Subcutaneous abdominal adipose tissue (tissue), 5 donors: ENCODE measurements at regions not wholly inside any gene's neighbourhood (a gene's known extent, or its start where the extent isn't known, plus 50 kb on each side); places are given as distances from the start of the nearest gene placed in this dataset.

Experiments
- H3K27ac ChIP-seq: one replicate; pipeline ENCODE4 v1.7.0; 2013; ENCODE audit warnings: low read depth, mild to moderate bottlenecking, inconsistent platforms, low read length, moderate library complexity
- H3K27me3 ChIP-seq, 5 donors: one replicate each; pipeline ENCODE4 v1.7.0; 2013; ENCODE audit warnings: low read length in 5 of 5, inconsistent platforms in 1 of 5; ENCODE audit not compliant: control insufficient read depth in 5 of 5, insufficient read depth in 4 of 5
- H3K36me3 ChIP-seq, 5 donors: one replicate each; pipeline ENCODE4 v1.7.0; 2013; ENCODE audit warnings: low read length in 5 of 5; ENCODE audit not compliant: control insufficient read depth in 5 of 5, insufficient read depth in 5 of 5
- H3K4me1 ChIP-seq, 5 donors: one replicate each; pipeline ENCODE4 v1.7.0; 2013; ENCODE audit warnings: low read length in 5 of 5, mild to moderate bottlenecking in 3 of 5, moderate library complexity in 1 of 5; ENCODE audit not compliant: control insufficient read depth in 5 of 5, insufficient read depth in 5 of 5
- H3K4me3 ChIP-seq, 5 donors: one replicate each; pipeline ENCODE4 v1.7.0; 2013; ENCODE audit warnings: low read length in 5 of 5, low read depth in 1 of 5
- H3K9ac ChIP-seq, 5 donors: one replicate each; pipeline ENCODE4 v1.7.0; 2013; ENCODE audit warnings: low read length in 5 of 5, mild to moderate bottlenecking in 4 of 5, moderate library complexity in 3 of 5
- H3K9me3 ChIP-seq, 5 donors: one replicate each; pipeline ENCODE4 v1.7.0; 2013; ENCODE audit warnings: low read length in 5 of 5; ENCODE audit not compliant: control insufficient read depth in 5 of 5
- donor health status: healthy.
- donor health status: healthy.
- donor health status: healthy.
- donor health status: healthy.
- donor health status: healthy.

DNA sequence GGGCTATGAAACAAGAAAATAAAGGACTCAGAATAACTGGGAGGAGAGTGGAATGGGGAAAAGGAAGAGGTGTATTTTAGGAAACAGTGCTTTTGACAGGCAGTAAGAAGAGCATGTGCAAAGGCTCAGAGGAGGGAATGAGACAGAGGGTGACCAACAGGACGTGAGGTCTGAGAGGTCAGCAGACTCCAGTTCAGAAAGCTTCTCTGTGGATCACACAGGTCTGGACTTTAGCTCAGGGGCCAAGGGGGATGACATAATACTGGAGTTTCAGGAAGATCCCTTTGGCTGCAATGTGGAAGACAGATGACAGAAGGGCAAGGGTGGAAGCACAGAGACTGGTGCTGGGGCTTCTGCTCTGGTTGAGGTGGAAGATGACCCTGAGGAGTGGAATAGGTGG, 489.9 kb upstream of the CDH5 start:
- no peak overlapping the region for H3K9ac ChIP-seq
- H3K27me3 ChIP-seq, result no peaks in the 10 kb centered on the region
- H3K4me1 ChIP-seq, result no peaks in the 10 kb centered on the region
- H3K4me3 ChIP-seq, result no peak overlapping the region
- H3K36me3 ChIP-seq, result no peaks in the 10 kb centered on the region
- H3K27ac ChIP-seq, result no peak overlapping the region
- peaks cover 0 to 3% (median 0%) of the 10 kb centered on the region in 5 donors for H3K9me3 ChIP-seq

DNA sequence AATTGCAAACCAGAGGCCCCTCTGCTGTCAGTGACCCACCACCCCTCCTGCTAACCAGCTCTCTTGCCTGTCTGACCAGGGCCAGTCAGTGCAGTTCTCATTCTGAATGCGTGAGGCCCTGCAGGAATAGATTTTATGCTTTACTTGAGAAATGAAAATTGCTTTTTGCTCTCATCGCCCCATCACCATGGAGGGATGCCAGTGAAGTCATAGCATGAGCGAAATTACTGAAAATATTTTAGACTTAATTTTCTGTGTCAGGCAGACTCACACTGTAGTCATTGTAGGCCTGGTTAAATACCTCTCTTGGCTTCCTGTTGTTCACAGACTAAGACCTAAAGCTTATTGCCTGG, 490.5 kb upstream of the CDH5 start:
- H3K4me3 ChIP-seq, result no peak overlapping the region
- no peaks in the 10 kb centered on the region for H3K36me3 ChIP-seq
- H3K27ac ChIP-seq, result no peak overlapping the region
- no peak overlapping the region for H3K9ac ChIP-seq
- no peaks in the 10 kb centered on the region for H3K4me1 ChIP-seq
- H3K27me3 ChIP-seq, result no peaks in the 10 kb centered on the region
- H3K9me3 ChIP-seq, result no peaks in the 10 kb centered on the region

DNA sequence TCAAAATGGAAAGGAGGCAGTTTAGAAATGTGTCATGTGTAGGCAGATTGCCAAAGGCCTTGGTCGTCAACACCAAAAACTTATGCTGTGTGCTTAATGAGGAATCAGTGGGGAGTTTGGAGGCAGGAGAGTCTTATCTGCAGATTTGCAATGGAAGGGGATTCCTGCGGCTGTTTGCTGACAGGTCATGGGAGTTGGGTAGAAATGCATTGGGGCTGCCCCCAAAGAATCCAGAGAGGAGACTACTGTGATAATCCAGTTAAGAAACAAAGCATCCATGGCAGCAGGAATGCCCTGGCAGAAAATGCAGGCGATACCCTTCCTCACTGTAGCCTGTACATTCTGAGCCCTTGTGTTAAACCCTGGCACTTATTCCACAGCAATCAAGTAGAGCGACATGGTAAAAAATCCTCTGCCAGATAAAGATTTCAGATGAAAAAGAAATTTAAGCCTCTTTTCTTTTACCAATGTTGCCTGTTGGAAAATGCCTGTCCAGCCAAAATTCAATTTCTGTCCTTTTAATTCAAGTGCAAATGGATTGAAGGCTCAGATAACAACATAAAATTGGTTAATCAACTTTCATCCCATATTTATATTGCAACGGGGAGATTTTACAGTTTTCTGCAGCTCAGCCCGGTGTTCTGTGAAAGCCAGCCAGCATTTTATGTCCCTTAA, 491.0 kb upstream of the CDH5 start:
- Histone ChIP-seq H3K27ac (no peak overlapping the region), H3K9me3 (no peaks in the 10 kb centered on the region), H3K27me3 (no peaks in the 10 kb centered on the region), H3K36me3 (no peaks in the 10 kb centered on the region), H3K4me1 (no peaks in the 10 kb centered on the region), H3K9ac (no peak overlapping the region), H3K4me3 (no peak overlapping the region)

DNA sequence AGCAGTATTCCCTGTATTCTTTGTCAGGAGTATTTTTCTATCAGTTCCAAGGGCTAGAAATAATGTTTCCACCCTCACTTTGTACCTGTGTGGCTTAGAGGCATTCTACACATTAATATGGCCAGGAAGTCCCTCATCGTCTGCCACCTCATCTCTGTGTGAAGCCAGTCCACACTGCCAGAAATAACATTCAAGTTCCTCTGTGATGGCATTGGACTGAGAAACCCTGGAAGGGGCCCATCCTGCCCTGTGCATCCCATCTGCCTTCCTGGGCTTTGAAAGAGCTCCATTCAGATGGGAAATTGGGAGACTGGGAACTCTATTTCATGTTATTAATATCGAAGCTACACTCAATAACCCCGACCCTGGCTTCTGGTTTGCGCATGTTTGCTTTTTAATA, 497.2 kb upstream of the CDH5 start:
- Histone ChIP-seq H3K9me3 (peaks cover 0 to 6% (median 5%) of the 10 kb centered on the region in 5 donors), H3K4me1 (no peaks in the 10 kb centered on the region), H3K4me3 (no peak overlapping the region), H3K36me3 (no peaks in the 10 kb centered on the region), H3K27ac (no peak overlapping the region), H3K9ac (no peak overlapping the region), H3K27me3 (peaks cover 0 to 2% (median 0%) of the 10 kb centered on the region in 5 donors)

DNA sequence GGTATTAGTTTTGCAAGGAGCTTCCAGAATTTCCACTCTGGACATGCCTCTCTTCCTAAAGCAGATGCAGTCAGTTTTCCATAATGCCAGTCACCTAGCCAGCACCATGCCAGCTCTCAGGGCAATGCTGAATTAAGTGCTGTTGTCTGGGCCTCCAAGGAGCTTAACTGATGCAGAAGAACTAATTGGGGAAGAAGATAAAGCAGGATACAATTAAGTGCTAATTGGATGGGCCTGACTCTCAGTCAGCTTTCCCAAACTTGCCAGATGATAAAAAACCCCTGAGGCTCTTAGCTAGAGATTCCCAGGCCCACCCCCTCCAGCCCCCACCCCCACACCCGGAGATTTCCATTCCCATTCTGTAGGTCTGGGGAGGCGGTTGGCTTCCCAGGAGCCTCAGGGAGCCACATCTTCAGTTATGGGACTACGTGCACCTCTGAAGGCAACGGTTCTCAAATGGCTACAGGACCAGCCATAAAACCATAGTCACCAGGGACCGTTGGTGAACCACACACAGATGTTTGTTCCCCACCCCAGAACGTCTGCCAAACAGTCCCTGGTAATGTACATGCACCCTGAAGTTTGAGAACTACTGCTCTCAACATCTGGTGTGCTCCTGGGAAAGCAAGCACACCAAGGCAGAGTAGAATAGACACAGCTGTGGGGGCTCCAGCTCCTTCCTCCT, 499.1 kb upstream of the CDH5 start:
- peaks cover 0 to 9% (median 6%) of the 10 kb centered on the region in 5 donors for H3K9me3 ChIP-seq
- H3K27ac ChIP-seq, result no peak overlapping the region
- H3K36me3 ChIP-seq, result no peaks in the 10 kb centered on the region
- H3K9ac ChIP-seq, result no peak overlapping the region
- no peak overlapping the region for H3K4me3 ChIP-seq
- no peaks in the 10 kb centered on the region for H3K4me1 ChIP-seq
- peaks cover 0 to 2% (median 0%) of the 10 kb centered on the region in 5 donors for H3K27me3 ChIP-seq

DNA sequence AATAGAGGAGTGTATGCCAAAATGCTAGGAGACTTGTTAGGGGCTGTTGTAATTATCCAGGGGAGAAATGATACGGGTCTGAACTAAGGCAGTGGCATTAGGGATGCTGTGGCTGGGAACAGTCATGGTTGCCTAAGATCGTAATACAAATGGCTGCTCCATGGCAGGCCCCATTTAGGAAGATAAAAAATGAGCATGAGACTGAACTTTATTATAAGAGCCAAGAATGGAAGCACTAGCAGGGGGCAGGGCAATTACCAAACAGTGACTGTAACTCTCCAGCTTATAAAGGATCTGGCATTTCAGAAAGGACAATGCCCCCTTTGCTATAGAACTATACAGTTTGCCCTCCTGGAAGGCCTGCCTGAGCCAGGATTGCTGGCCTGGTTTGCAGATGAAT, 503.3 kb upstream of the CDH5 start:
- Histone ChIP-seq H3K36me3 (no peaks in the 10 kb centered on the region), H3K9ac (no peak overlapping the region), H3K27me3 (no peaks in the 10 kb centered on the region), H3K9me3 (peaks cover 0 to 9% (median 6%) of the 10 kb centered on the region in 5 donors), H3K4me3 (no peak overlapping the region), H3K27ac (no peak overlapping the region), H3K4me1 (no peaks in the 10 kb centered on the region)

DNA sequence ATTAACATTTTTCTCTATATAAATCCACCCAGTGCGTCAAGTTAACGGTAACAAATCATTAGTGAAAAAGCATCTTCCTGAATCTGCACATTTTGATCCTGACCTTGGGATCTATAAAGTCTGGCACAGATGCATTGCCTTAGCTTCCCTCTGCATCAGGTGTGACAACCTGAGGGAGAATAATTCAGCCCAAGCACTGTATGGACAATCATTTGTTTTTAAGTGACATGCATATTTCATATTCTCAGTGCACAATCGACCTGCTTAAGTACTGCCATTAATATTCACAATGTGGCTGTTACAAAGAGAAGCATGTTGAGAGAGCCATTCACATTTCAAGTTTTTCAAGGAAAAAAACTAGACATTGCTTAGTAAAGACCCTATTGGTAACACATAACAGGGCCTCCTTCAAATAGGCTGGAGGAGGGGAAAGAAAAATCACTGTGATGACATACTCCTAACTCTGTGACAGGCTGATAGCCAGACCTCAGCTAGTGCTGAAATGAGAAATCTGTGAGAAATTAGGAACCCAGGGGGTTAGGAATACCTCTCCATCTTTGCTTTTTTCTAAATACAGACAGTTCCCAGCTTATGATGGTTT, 505.3 kb upstream of the CDH5 start:
- no peak overlapping the region for H3K27ac ChIP-seq
- H3K4me3 ChIP-seq, result no peak overlapping the region
- no peaks in the 10 kb centered on the region for H3K27me3 ChIP-seq
- H3K4me1 ChIP-seq, result no peaks in the 10 kb centered on the region
- H3K9ac ChIP-seq, result no peak overlapping the region
- H3K9me3 ChIP-seq, result peaks cover 0 to 9% (median 6%) of the 10 kb centered on the region in 5 donors
- no peaks in the 10 kb centered on the region for H3K36me3 ChIP-seq

DNA sequence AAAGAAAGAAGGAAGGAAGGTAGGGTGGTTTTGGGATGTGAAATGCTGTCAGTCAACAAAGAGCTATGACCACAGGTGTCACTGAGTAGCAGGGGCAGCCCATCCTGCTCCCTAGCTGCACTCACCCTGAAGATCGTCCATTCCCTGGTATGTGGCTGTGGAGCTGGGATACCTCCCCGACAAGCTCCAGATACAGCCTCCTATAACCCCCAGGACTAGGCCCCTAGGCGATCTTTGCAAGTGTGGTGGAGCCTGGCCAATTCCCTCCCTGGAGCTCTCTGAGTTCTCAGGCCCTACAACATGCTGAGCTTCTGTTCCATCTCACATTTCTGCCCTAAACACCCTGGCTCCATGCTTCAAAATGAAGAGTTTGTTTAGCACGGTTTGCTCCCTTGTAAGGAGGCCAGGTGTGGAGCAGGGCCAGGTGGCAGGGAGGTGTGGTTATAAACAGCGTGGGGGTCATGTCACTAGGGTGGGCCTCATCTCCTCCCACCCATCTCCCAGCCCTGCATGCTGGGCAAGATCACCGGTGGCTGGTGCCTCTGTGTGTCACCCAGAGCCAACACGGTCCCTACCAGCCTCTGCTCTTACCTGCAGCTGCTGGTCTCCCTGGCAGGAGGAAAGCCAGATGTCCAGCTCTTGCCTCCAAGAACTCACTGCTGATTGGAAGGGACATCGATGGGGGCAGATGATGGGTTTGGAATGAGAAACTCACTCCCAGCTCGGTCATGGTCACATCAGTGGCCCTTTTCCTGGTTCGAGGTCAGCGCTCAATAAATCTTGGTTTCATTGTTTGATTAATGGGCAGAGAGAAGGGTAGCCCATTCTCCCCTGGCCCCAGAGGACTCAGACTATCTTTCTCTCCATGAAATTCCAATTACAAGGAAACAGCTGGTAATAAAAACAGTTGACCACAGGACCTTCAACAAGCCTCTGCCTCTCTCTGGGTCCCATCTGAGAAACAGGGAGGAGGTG, 511.0 kb upstream of the CDH5 start:
- Histone ChIP-seq H3K36me3 (no peaks in the 10 kb centered on the region), H3K27ac (no peak overlapping the region), H3K4me1 (no peaks in the 10 kb centered on the region), H3K9me3 (peaks cover 4 to 14% (median 7%) of the 10 kb centered on the region in 5 donors), H3K9ac (no peak overlapping the region), H3K27me3 (no peaks in the 10 kb centered on the region), H3K4me3 (no peak overlapping the region)

DNA sequence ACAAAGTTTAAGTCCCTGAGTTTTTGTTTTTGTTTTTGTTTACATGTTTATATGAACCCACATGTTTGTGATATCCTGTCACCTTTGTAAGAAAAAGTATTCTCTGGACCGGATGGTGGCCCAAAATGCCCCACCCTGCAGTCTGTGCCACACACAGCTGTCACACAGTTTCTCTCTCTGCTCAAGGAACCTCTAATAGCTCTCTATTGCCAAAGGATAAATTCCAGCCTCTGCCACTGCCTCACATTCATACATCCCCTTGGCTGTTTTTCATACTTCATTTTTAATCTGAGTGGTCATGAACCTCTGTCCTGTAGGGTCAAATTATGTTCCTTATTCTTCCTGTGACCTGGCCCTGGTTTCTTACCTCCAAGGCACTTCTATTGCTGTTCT, 520.3 kb upstream of the CDH5 start:
- H3K9me3 ChIP-seq, result no peaks in the 10 kb centered on the region
- no peak overlapping the region for H3K27ac ChIP-seq
- peaks cover 0 to 6% (median 0%) of the 10 kb centered on the region in 5 donors for H3K4me1 ChIP-seq
- H3K36me3 ChIP-seq, result no peaks in the 10 kb centered on the region
- H3K27me3 ChIP-seq, result no peaks in the 10 kb centered on the region
- no peak overlapping the region for H3K9ac ChIP-seq
- no peak overlapping the region for H3K4me3 ChIP-seq
